Caco-2 (cell line): ENCODE measurements at regions not wholly inside any gene's neighbourhood (a gene's known extent, or its start where the extent isn't known, plus 50 kb on each side); places are given as distances from the start of the nearest gene placed in this dataset.

ENCODE experiments used
- BruUV-seq: library from RNA; stranded (reverse); fragments of 400-500 nt; replicated peaks from 2 replicates; lab custom pipeline; 2021; lab: Mats Ljungman, UMichigan
- CTCF ChIA-PET: fragments of 300-600 bp; sonication (Branson Sonifier 250); formaldehyde crosslinking; loops from one replicate; lab custom pipeline; 2022; ENCODE audit warnings: antibody characterized with exemption; lab: Charles Lee
- POLR2A ChIA-PET: fragments of 300-600 bp; sonication (Branson Sonifier 250); formaldehyde crosslinking; loops from one replicate; lab custom pipeline; 2022; ENCODE audit warnings: antibody characterized with exemption; lab: Charles Lee
- DNase-seq, 2 experiments: peaks; one replicate each; pipeline versions ENCODE4 v3.0.0 to v3.0.0-alpha.2; 2020 to 2022
- H3K27me3 ChIP-seq: replicated peaks from 2 replicates; pipeline ENCODE4 v1.6.0; 2011; ENCODE audit warnings: low read length; ENCODE audit not compliant: control insufficient read depth, insufficient read depth
- H3K36me3 ChIP-seq: 2 replicates; pipeline ENCODE4 v1.5.1; 2011; ENCODE audit warnings: low read length; ENCODE audit not compliant: control insufficient read depth, insufficient read depth
- H3K4me1 ChIP-seq: fragments of 250-450 bp; sonication (Bioruptor Pico); 2 replicates; pipeline ENCODE4 v1.5.1; 2020; ENCODE audit warnings: mild to moderate bottlenecking
- H3K4me3 ChIP-seq: 2 replicates; pipeline ENCODE4 v1.5.1; 2011; ENCODE audit warnings: low read depth, mild to moderate bottlenecking, control low read depth, low read length
- H3K9me3 ChIP-seq: fragments of 250-450 bp; sonication (Bioruptor Pico); 2 replicates; pipeline ENCODE4 v1.5.1; 2020; ENCODE audit warnings: mild to moderate bottlenecking, moderate library complexity
- H3K27ac Mint-ChIP-seq: one replicate; pipeline ENCODE4 v1.8.0; 2022; ENCODE audit warnings: mixed read lengths; ENCODE audit not compliant: unreplicated experiment
- H3K27me3 Mint-ChIP-seq: one replicate; pipeline ENCODE4 v1.8.0; 2022; ENCODE audit warnings: mixed read lengths; ENCODE audit not compliant: insufficient read depth, unreplicated experiment
- H3K36me3 Mint-ChIP-seq: one replicate; pipeline ENCODE4 v1.8.0; 2022; ENCODE audit warnings: mild to moderate bottlenecking, mixed read lengths; ENCODE audit not compliant: insufficient read depth, unreplicated experiment
- H3K4me1 Mint-ChIP-seq: one replicate; pipeline ENCODE4 v1.8.0; 2022; ENCODE audit warnings: low read depth, mixed read lengths; ENCODE audit not compliant: unreplicated experiment
- H3K4me3 Mint-ChIP-seq: one replicate; pipeline ENCODE4 v1.8.0; 2022; ENCODE audit warnings: mild to moderate bottlenecking, moderate library complexity, mixed read lengths; ENCODE audit not compliant: unreplicated experiment
- H3K9me3 Mint-ChIP-seq: one replicate; pipeline ENCODE4 v1.8.0; 2022; ENCODE audit warnings: mixed read lengths; ENCODE audit not compliant: unreplicated experiment
- intact Hi-C: fragments of 100-400 bp; cut with micrococcal nuclease; formaldehyde crosslinking; loops from one replicate; pipeline ENCODE4 v1.10.0; 2022; ENCODE audit not compliant: unreplicated experiment
- TF ChIP-seq, protein P1 (sequence below), 2 experiments: fragments of 200-600 bp in 1 of 2; IDR thresholded peaks; 1 replicate in 1 of 2; 2 replicates in 1 of 2; pipeline versions ENCODE4 v1.5.1 to v1.8.0; 2011 to 2022; ENCODE audit warnings: antibody characterized with exemption in 1 of 2, control low read depth in 1 of 2, inconsistent platforms in 1 of 2, low read depth in 1 of 2, low read length in 1 of 2, mild to moderate bottlenecking in 1 of 2, moderate library complexity in 1 of 2; ENCODE audit not compliant: insufficient read depth in 1 of 2, severe bottlenecking in 1 of 2, unreplicated experiment in 1 of 2

DNA sequence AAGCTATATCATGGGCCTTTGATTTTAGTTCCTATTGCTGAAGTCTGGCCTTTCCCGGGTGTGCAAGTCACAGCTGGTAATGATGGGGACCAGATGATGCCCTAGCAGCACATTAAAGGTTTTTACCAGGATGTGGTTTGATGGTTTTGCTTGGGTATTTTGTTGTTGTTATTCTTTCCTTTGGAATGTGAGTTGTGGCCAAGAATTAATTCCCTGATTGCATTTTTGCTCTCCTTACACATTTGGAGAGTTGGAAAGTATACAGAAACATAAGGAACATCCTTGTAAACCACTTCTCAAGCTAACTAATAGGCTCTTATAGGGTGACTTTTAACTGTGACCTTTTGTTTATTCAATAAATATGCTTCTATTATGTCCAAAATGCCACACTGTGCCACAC is 154.1 kb upstream of the MMADHC start:
- H3K9me3 ChIP-seq = no peaks in the 10 kb centered on the region
- ChIA-PET POLR2A (no interaction called here), CTCF (no interaction called here)
- H3K36me3 Mint-ChIP-seq = peaks cover 6% of the 10 kb centered on the region
- H3K9me3 Mint-ChIP-seq = peaks cover 10% of the 10 kb centered on the region
- H3K27me3 ChIP-seq = no peaks in the 10 kb centered on the region
- no peak overlapping the region for H3K4me3 ChIP-seq
- no peak for DNase-seq
- H3K27ac Mint-ChIP-seq = no peak overlapping the region
- no TSS peak for BruUV-seq
- H3K36me3 ChIP-seq = no peaks in the 10 kb centered on the region
- intact Hi-C loops = no loop called here
- no peaks in the 10 kb centered on the region for H3K27me3 Mint-ChIP-seq
- TF ChIP-seq, protein P1, sequence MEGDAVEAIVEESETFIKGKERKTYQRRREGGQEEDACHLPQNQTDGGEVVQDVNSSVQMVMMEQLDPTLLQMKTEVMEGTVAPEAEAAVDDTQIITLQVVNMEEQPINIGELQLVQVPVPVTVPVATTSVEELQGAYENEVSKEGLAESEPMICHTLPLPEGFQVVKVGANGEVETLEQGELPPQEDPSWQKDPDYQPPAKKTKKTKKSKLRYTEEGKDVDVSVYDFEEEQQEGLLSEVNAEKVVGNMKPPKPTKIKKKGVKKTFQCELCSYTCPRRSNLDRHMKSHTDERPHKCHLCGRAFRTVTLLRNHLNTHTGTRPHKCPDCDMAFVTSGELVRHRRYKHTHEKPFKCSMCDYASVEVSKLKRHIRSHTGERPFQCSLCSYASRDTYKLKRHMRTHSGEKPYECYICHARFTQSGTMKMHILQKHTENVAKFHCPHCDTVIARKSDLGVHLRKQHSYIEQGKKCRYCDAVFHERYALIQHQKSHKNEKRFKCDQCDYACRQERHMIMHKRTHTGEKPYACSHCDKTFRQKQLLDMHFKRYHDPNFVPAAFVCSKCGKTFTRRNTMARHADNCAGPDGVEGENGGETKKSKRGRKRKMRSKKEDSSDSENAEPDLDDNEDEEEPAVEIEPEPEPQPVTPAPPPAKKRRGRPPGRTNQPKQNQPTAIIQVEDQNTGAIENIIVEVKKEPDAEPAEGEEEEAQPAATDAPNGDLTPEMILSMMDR (IDR thresholded peaks at IDR 0.05; ENCODE audit: insufficient read depth in 1 of 2, low read depth in 1 of 2, low read length in 1 of 2, severe bottlenecking in 1 of 2, unreplicated experiment in 1 of 2) = no peak
- no peaks in the 10 kb centered on the region for H3K4me1 Mint-ChIP-seq
- no peaks in the 10 kb centered on the region for H3K4me1 ChIP-seq
- no peak overlapping the region for H3K4me3 Mint-ChIP-seq

DNA sequence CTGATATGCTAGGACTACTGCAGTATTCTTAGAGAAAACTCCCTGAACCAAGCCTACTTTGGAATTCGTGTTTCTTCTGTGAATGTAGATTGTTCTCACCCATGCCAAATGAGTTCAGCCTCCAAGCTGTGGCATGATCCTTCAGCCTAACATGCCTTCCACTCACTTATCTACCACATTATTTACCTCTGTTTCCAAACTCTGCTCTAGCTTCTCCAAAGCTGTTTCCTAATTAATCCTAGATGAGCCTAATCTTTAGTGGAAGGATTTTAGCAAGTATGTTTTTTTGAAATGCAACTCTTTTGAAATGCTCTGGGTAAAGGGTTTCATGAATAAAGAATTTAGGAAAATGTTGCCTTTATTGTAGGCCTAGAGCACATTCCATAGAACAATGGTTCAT is 152.9 kb upstream of the MMADHC start:
- POLR2A ChIA-PET = no interaction called here
- Mint-ChIP-seq H3K27ac (no peak overlapping the region), H3K27me3 (no peaks in the 10 kb centered on the region), H3K9me3 (peaks cover 10% of the 10 kb centered on the region), H3K36me3 (peaks cover 6% of the 10 kb centered on the region), H3K4me3 (no peak overlapping the region), H3K4me1 (no peaks in the 10 kb centered on the region)
- CTCF ChIA-PET = no interaction called here
- Histone ChIP-seq H3K4me3 (no peak overlapping the region), H3K4me1 (no peaks in the 10 kb centered on the region), H3K36me3 (no peaks in the 10 kb centered on the region), H3K9me3 (no peaks in the 10 kb centered on the region), H3K27me3 (no peaks in the 10 kb centered on the region)
- TF ChIP-seq, protein P1 (IDR thresholded peaks at IDR 0.05; ENCODE audit: insufficient read depth in 1 of 2, low read depth in 1 of 2, low read length in 1 of 2, severe bottlenecking in 1 of 2, unreplicated experiment in 1 of 2) = no peak
- no peak for DNase-seq
- no TSS peak for BruUV-seq
- intact Hi-C loops = no loop called here

- Histone ChIP-seq H3K4me1 (peaks cover 3% of the 10 kb centered on the region; the same call in 1 of the 2 replicates), H3K4me3 (no peak overlapping the region), H3K36me3 (no peaks in the 10 kb centered on the region), H3K9me3 (no peaks in the 10 kb centered on the region), H3K27me3 (no peaks in the 10 kb centered on the region)
- H3K4me3 Mint-ChIP-seq = no peak overlapping the region
- ChIA-PET POLR2A (no interaction called here), CTCF (no interaction called here)
- DNase-seq = no peak
- peaks cover 10% of the 10 kb centered on the region for H3K9me3 Mint-ChIP-seq
- H3K27me3 Mint-ChIP-seq = no peaks in the 10 kb centered on the region
- peaks cover 6% of the 10 kb centered on the region for H3K36me3 Mint-ChIP-seq
- TF ChIP-seq, protein P1 (IDR thresholded peaks at IDR 0.05; ENCODE audit: insufficient read depth in 1 of 2, low read depth in 1 of 2, low read length in 1 of 2, severe bottlenecking in 1 of 2, unreplicated experiment in 1 of 2) = no peak
- no peak overlapping the region for H3K27ac Mint-ChIP-seq
- intact Hi-C loops = no loop called here
- BruUV-seq = no TSS peak
- no peaks in the 10 kb centered on the region for H3K4me1 Mint-ChIP-seq
Observed at GRCh38 chr2:149739883-149740265, 152.3 kb upstream of the MMADHC start.
